ENCODE measurements at regions not wholly inside any gene's neighbourhood (a gene's known extent, or its start where the extent isn't known, plus 50 kb on each side); places are given as distances from the start of the nearest gene placed in this dataset.

DNA sequence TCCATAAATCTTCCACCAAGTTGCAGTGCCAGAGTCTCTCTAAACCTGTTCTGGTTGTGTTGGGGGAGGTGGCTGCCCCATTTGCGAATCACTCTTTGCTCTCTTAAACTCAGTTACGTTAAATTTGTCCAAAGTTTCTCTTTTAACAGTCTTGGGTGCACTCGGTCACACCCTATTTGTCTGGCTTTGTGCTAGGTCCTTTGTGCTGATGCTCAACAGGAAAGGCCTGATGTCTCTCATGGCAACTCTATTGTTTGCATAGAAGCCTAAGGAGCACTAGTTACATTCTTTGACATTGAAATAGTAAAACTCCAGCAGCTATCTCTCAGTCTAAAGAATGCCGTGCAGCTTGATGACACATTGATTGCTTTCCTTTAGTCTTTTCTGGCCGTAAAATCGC is 105.1 kb downstream of the TRMT11 start:
- intact Hi-C loops (cut with micrococcal nuclease), result no loop called here
- no peak for DNase-seq
- peaks cover 3% of the 10 kb centered on the region for H3K4me1 Mint-ChIP-seq (ENCODE audit: low read depth)
- no peaks in the 10 kb centered on the region for H3K9me3 Mint-ChIP-seq
- H3K4me3 Mint-ChIP-seq, result no peak overlapping the region
- H3K36me3 Mint-ChIP-seq (ENCODE audit: low read depth), result peaks cover 8% of the 10 kb centered on the region
- H3K27ac Mint-ChIP-seq, result no peak overlapping the region
- CTCF ChIA-PET, result no interaction called here
- H3K27me3 Mint-ChIP-seq (ENCODE audit: low read depth), result no peaks in the 10 kb centered on the region

DNA sequence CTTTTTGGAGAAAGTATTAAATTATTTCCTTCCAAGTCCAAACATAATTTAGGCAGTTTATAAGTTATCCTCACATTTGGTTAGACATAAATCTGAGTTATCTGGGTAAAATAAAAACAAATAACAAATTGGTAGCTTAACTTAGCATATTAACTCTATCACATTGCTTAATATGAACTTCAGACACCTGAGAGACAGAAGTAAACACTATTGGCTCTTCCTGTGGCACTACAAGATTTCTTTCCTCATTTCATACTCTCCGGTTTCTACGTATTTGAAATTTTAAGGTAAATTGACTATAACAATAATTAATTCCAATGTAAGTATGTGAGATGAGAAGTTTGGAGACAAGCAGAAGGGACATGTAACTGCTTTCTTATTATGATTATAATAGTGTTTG is 106.8 kb downstream of the TRMT11 start:
- DNase-seq, result no peak
- H3K9me3 Mint-ChIP-seq, result no peaks in the 10 kb centered on the region
- no peaks in the 10 kb centered on the region for H3K27me3 Mint-ChIP-seq (ENCODE audit: low read depth)
- intact Hi-C loops (cut with micrococcal nuclease), result no loop called here
- peaks cover 8% of the 10 kb centered on the region for H3K36me3 Mint-ChIP-seq (ENCODE audit: low read depth)
- CTCF ChIA-PET, result no interaction called here
- H3K4me1 Mint-ChIP-seq (ENCODE audit: low read depth), result no peaks in the 10 kb centered on the region
- H3K4me3 Mint-ChIP-seq, result no peak overlapping the region
- H3K27ac Mint-ChIP-seq, result no peak overlapping the region

GRCh38 chr6:126094411-126094810 is 108.1 kb downstream of the TRMT11 start:
- H3K9me3 Mint-ChIP-seq, result no peaks in the 10 kb centered on the region
- intact Hi-C loops (cut with micrococcal nuclease), result no loop called here
- CTCF ChIA-PET, result interaction anchor here (0.7 kb wide), 1 partner anchor 106 kb away, joined by 3 read pairs; no protein-coding TSS in a partner anchor
- no peak for DNase-seq
- H3K27me3 Mint-ChIP-seq (ENCODE audit: low read depth), result no peaks in the 10 kb centered on the region
- no peaks in the 10 kb centered on the region for H3K4me1 Mint-ChIP-seq (ENCODE audit: low read depth)
- no peak overlapping the region for H3K4me3 Mint-ChIP-seq
- no peak overlapping the region for H3K27ac Mint-ChIP-seq
- H3K36me3 Mint-ChIP-seq (ENCODE audit: low read depth), result peaks cover 8% of the 10 kb centered on the region

DNA sequence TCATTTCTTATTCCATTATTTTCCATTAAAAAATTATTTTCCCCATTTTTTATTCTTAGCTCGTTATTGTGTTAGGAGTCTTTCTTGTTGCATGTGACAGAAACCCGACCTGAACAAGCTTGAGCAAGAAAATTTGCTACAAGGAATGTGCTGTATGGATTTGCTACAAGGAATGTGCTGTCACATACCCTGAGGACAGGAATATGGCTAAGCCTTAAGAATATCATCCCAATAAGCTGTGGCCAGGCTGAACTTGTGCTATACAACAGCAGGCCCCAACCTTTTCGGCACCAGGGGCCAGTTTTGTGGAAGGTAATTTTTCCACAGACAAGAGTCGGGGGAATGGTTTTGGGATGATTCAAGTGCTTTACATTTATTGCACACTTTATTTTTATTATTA is 114.0 kb downstream of the TRMT11 start:
- H3K4me3 Mint-ChIP-seq, result no peak overlapping the region
- no peaks in the 10 kb centered on the region for H3K9me3 Mint-ChIP-seq
- H3K36me3 Mint-ChIP-seq (ENCODE audit: low read depth), result peaks cover 18% of the 10 kb centered on the region
- H3K27me3 Mint-ChIP-seq (ENCODE audit: low read depth), result no peaks in the 10 kb centered on the region
- H3K27ac Mint-ChIP-seq, result no peak overlapping the region
- CTCF ChIA-PET, result interaction anchor here (0.7 to 1.1 kb wide), 2 partner anchors 10 to 18 kb away, joined by 3 read pairs; no protein-coding TSS in a partner anchor
- H3K4me1 Mint-ChIP-seq (ENCODE audit: low read depth), result no peaks in the 10 kb centered on the region
- intact Hi-C loops (cut with micrococcal nuclease), result no loop called here
- no peak for DNase-seq

- no peak for DNase-seq
- CTCF ChIA-PET, result no interaction called here
- Mint-ChIP-seq H3K4me3 (no peak overlapping the region), H3K36me3 (ENCODE audit: low read depth) (peaks cover 20% of the 10 kb centered on the region), H3K27me3 (ENCODE audit: low read depth) (no peaks in the 10 kb centered on the region), H3K27ac (no peak overlapping the region), H3K9me3 (no peaks in the 10 kb centered on the region), H3K4me1 (ENCODE audit: low read depth) (no peaks in the 10 kb centered on the region)
- intact Hi-C loops (cut with micrococcal nuclease), result no loop called here
Observed at GRCh38 chr6:126102358-126102757, 116.0 kb downstream of the TRMT11 start.

- Mint-ChIP-seq H3K4me3 (no peak overlapping the region), H3K9me3 (no peaks in the 10 kb centered on the region), H3K36me3 (ENCODE audit: low read depth) (peaks cover 20% of the 10 kb centered on the region), H3K27me3 (ENCODE audit: low read depth) (no peaks in the 10 kb centered on the region), H3K4me1 (ENCODE audit: low read depth) (no peaks in the 10 kb centered on the region), H3K27ac (no peak overlapping the region)
- no peak for DNase-seq
- intact Hi-C loops (cut with micrococcal nuclease), result no loop called here
- CTCF ChIA-PET, result no interaction called here
Observed at GRCh38 chr6:126103993-126104392, 117.7 kb downstream of the TRMT11 start.

DNA sequence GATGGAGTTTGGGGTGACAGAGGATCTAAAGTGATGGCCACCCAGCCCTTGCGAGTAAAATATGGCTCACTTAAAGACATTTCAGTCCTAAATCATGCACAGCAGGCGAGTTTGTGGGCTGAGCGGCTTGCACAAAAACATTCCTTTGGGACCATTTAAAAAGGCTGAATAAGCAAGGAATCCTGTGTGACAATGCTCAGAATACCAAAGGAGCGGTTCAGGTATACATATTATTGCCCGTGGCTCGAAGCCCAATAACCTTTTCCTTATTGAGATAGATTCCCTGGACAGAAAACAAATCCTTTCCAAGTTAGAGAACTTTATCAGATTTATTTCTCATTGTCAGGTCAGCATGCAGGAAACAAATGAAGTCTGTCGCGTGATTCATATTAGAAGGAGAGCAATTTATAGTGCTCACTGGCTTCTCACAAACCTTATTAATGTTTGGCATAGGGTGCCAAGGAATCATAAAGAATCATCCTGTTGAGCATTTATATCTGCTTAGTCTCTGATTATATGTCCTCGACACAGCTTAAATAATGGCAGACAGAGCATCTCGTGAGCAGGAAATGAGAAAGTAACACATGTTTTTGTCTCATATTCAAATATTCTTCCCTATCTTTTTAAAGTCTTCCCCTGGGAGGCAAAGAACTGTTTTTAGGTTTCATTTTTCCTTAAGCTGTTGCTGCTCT is 121.3 kb downstream of the TRMT11 start:
- Mint-ChIP-seq H3K27ac (no peak overlapping the region), H3K27me3 (ENCODE audit: low read depth) (no peaks in the 10 kb centered on the region), H3K4me3 (no peak overlapping the region), H3K4me1 (ENCODE audit: low read depth) (no peaks in the 10 kb centered on the region), H3K9me3 (no peaks in the 10 kb centered on the region), H3K36me3 (ENCODE audit: low read depth) (peaks cover 11% of the 10 kb centered on the region)
- CTCF ChIA-PET, result interaction anchor here (0.6 kb wide), 1 partner anchor 41 kb away, joined by 3 read pairs; no protein-coding TSS in a partner anchor
- intact Hi-C loops (cut with micrococcal nuclease), result no loop called here
- DNase-seq, result no peak

DNA sequence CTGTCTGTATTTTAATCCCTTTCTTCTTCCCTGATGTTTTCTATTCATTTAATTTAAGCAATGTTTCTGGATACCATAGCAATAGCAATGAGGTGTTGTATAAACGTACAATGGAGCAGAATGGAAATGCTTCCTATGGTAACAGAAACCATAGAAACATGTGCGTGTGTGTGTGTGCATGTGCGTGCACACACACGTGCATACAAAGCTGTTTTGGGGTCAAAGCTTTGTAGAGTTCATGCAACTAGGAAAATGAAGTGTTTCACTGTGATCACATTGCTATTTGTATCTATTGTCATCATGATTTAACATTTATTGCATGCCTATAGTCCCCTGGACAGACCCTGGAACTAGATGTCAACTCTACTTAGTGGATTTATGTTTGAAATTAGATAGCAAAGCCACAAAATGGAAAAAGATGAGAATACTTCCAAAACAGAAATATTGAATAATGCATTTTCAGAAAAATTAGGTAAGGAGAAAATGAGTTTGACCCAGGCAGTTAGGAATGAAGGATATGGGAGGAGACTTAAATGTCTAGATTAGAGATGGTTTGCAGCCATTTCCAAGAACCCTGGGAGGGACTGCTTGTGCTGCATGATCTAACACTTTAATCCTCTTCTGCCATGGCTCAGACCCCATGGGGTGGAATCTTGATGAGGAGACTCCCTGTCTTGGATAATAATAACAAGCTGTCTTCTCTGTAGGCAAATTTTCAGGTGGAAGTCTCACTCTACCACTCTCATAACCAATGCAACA is 124.4 kb downstream of the TRMT11 start:
- Mint-ChIP-seq H3K27me3 (ENCODE audit: low read depth) (no peaks in the 10 kb centered on the region), H3K9me3 (no peaks in the 10 kb centered on the region), H3K4me1 (ENCODE audit: low read depth) (no peaks in the 10 kb centered on the region), H3K4me3 (no peak overlapping the region), H3K36me3 (ENCODE audit: low read depth) (no peaks in the 10 kb centered on the region), H3K27ac (no peak overlapping the region)
- no peak for DNase-seq
- CTCF ChIA-PET, result no interaction called here
- intact Hi-C loops (cut with micrococcal nuclease), result no loop called here

DNA sequence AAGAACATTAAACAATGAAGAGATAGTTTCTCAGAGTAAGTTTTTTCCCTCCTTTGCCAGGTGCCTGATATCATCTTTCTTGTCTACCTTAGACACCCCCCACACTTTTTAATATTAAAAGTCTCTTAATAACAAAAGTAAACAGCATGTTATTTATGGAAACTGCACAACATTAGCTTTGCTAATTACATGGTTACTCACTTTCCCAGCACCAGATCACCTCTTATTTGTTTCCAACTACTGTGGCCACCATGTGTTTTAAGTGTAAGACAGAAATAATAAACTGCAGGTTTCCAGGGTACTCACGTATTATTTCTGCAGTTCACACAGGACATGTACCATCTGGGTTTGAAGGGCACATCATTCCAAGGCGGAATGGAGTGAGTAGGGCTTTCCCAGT is 125.0 kb downstream of the TRMT11 start:
- intact Hi-C loops (cut with micrococcal nuclease), result no loop called here
- no peaks in the 10 kb centered on the region for H3K36me3 Mint-ChIP-seq (ENCODE audit: low read depth)
- CTCF ChIA-PET, result no interaction called here
- no peak overlapping the region for H3K4me3 Mint-ChIP-seq
- no peak for DNase-seq
- H3K9me3 Mint-ChIP-seq, result no peaks in the 10 kb centered on the region
- H3K27me3 Mint-ChIP-seq (ENCODE audit: low read depth), result no peaks in the 10 kb centered on the region
- no peaks in the 10 kb centered on the region for H3K4me1 Mint-ChIP-seq (ENCODE audit: low read depth)
- H3K27ac Mint-ChIP-seq, result no peak overlapping the region

DNA sequence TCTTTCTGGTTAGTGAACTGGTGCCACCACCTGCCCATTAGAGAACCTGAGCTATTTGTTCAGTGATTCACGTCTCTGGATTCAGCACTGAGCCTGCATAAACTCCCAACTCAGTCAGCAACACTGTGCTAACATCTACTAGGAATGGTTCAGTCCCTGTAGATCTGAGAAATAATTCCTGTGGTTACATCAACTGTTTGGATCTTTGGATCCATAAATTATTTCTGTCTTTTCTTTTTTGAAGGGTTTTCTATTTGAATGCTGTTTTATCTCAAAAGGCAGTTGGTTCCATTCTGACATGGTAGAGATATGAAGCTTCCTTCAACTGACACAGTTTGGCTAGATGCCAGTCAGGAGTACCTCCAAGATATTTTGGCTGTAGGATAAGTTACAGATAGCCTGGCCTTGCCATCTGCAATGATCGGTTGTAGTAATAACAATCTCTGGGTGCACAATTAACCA is 125.9 kb downstream of the TRMT11 start:
- intact Hi-C loops (cut with micrococcal nuclease), result no loop called here
- no peak overlapping the region for H3K27ac Mint-ChIP-seq
- CTCF ChIA-PET, result no interaction called here
- H3K4me3 Mint-ChIP-seq, result no peak overlapping the region
- H3K4me1 Mint-ChIP-seq (ENCODE audit: low read depth), result no peaks in the 10 kb centered on the region
- no peaks in the 10 kb centered on the region for H3K36me3 Mint-ChIP-seq (ENCODE audit: low read depth)
- no peak for DNase-seq
- H3K9me3 Mint-ChIP-seq, result no peaks in the 10 kb centered on the region
- no peaks in the 10 kb centered on the region for H3K27me3 Mint-ChIP-seq (ENCODE audit: low read depth)

DNA sequence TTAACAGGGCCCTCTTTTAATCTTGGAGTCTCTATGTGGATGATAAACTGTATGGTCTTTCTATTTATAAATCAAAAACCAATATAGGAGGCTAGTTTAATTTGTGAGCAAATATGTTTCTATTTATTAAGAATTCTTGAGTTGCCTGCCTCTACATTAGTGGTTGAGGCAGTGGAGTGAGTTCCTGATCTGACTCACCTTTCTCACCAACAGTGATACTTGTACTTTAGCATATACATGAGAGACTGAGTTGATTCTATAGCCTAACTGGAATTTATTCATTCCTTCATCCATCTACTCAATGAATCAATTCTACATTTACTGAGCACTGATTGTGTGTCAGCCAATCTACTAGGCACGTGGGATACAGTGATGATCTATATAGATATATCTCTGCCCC is 126.9 kb downstream of the TRMT11 start:
- Mint-ChIP-seq H3K4me1 (ENCODE audit: low read depth) (no peaks in the 10 kb centered on the region), H3K27ac (no peak overlapping the region), H3K4me3 (no peak overlapping the region), H3K36me3 (ENCODE audit: low read depth) (no peaks in the 10 kb centered on the region), H3K9me3 (no peaks in the 10 kb centered on the region), H3K27me3 (ENCODE audit: low read depth) (no peaks in the 10 kb centered on the region)
- CTCF ChIA-PET, result no interaction called here
- intact Hi-C loops (cut with micrococcal nuclease), result no loop called here
- DNase-seq, result no peak

DNA sequence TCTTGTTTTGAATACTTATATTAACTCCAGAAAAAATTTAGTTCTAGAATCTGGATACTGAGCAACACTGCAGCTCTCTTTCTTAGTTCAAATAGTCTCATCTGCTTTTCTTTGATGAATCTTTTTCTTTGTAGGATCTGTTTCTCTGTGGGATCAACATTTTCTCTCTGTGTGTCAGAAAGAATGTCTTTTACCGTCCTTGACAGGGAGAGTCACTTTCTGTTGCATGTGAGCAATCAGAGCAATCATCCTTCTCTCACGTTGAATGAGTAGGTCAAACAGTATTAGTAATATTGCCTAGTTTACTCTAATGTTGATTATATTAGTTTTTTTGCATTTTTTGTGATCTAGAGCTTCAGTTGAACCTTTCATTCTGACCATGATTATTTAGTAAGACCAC is 130.9 kb downstream of the TRMT11 start:
- H3K4me3 Mint-ChIP-seq, result no peak overlapping the region

More for the DNA sequence above, 130.9 kb downstream of the TRMT11 start:
- CTCF ChIA-PET, result interaction anchor here (0.7 kb wide), 1 partner anchor 391 kb away, joined by 3 read pairs; no protein-coding TSS in a partner anchor
- Mint-ChIP-seq H3K9me3 (no peaks in the 10 kb centered on the region), H3K36me3 (ENCODE audit: low read depth) (no peaks in the 10 kb centered on the region), H3K27ac (no peak overlapping the region), H3K4me1 (ENCODE audit: low read depth) (no peaks in the 10 kb centered on the region), H3K27me3 (ENCODE audit: low read depth) (no peaks in the 10 kb centered on the region)
- intact Hi-C loops (cut with micrococcal nuclease), result no loop called here
- no peak for DNase-seq

All from activated naive CD4-positive, alpha-beta T cell treated with anti-CD3 and anti-CD28 coated beads for 36 hours (primary cell).